A172 (cell line): ENCODE measurements at regions not wholly inside any gene's neighbourhood (a gene's known extent, or its start where the extent isn't known, plus 50 kb on each side); places are given as distances from the start of the nearest gene placed in this dataset.

Experiments used
- DNase-seq: peaks from one replicate; pipeline ENCODE4 v3.0.0-alpha.2; 2015; ENCODE audit warnings: low spot score

GRCh38 chr1:185645686-185646085 is 88.5 kb upstream of the HMCN1 start:
- DNase-seq: peak; percentile 4

DNA sequence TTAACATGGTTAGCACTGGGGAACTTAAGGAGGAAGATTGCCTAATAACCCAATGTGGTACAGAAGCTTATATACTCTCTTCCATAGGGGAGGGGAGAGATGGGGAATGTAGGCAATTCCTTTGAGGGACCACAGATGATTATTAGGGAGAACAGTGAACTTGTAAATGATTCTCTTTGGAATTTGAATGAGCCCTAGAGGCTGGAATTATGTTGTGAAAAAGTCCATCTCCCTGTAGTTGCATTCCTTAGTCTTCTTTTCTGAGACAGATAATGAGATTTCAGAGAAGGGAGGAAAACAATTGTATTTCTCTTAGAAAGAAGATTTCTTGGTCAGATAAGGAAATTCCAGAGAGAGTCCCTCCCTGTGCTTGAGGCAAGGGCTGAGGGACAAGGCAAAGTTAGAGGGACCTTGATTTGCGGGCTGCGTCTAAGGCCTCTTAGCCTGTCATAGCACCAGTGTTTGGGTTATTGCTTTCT is 89.0 kb upstream of the HMCN1 start:
- DNase-seq: peak; percentile 33

GRCh38 chr1:185644531-185644930 is 89.7 kb upstream of the HMCN1 start:
- peak; percentile 35 for DNase-seq

DNA sequence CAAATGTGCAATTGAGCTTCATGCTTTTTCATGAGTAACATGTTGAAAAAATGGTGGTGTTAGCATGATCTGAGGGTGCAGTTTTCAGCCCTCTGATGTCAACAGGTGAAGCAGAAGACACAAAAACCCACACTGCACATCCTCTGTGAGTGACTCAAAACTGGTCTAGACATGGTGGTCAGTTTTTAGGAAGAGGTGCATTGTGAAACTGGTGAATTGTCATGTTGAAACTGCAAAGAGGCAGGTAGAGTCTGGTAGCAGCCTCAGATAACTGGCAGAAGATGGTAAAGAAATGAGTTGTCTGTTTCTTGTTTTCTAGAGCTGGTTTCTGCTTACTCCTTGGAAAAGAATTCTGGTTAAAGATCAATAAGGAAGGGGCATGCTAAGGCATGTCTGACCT is 97.3 kb upstream of the HMCN1 start:
- DNase-seq: no peak

GRCh38 chr1:185634704-185635103 is 99.5 kb upstream of the HMCN1 start:
- DNase-seq: no peak

DNA sequence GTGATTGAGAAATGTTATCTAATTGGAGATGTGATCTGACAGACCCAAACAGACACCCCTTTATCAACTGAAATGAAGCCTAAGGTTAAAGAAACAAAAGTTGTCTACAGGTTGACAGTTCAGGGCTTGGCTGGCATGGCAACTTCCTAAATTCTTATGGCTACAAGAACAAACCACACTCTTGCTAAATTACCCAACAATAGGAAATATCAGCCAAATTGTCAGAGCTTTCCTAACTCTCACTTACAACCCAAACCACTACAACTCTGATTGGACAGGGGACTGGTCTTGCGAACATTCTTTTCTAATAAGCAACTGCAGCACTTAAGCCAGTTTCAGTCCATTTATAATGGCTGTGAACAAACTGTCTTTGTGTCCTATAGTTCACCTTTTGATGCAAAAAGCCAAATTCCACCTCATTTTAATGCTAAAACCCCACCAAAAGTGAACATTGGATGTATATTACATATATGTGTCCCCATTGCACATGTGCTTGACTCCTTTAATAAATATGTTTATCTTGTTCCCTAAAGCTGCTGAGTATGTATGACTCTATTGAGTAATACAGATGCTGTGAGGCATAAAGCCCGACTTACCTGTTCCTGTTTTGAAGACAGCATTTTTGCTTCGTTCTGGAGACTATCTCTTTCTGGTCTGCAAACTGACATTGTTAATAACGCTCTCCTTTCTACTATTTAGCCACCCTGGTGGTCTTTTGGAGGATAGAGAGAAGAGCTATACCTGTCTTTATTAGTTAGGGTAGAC is 101.3 kb upstream of the HMCN1 start:
- DNase-seq: no peak

- DNase-seq: no peak
Measured at GRCh38 chr1:185631843-185632242, 102.3 kb upstream of the HMCN1 start.

GRCh38 chr1:185627761-185628501 is 106.3 kb upstream of the HMCN1 start:
- no peak for DNase-seq

GRCh38 chr1:185627171-185627570 is 107.0 kb upstream of the HMCN1 start:
- DNase-seq: no peak

- no peak for DNase-seq
Measured at GRCh38 chr1:185626344-185626743, 107.8 kb upstream of the HMCN1 start.

DNA sequence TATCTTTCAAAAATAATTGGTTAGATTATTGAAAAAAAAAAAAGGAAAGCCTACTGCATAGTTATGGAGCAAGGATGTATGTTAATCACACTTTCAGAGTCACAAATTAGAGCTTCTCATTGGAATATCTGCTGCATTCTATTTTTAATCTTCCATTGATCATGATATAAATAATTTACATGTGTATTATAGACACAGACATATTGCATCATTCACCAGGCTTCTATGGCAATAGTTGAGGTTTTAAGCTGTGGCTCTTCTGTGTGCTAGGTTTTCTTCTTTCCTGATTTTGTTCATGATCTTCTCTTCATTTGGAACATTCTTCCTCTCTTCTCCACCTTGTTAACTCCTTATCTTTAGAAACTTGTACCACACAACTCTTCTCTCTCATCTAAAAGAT is 123.2 kb upstream of the HMCN1 start:
- no peak for DNase-seq

DNA sequence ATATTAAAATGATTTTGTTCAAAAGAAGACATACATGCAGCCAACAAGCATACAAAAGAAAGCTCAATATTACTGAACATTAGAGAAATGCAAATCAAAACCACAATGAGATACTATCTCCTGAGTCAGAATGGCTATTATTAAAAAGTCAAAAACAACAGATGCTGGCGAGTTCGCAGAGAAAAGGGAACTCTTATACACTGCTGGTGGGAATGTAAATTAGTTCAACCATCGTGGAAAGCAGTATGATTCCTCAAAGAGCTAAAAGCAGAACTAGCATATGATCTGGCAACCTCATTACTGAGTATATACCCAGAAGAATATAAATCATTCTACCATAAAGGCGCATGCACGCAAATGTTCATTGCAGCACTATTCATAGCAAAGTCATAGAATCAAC is 126.0 kb upstream of the HMCN1 start:
- DNase-seq: no peak

GRCh38 chr1:185603158-185603557 is 131.0 kb upstream of the HMCN1 start:
- no peak for DNase-seq

GRCh38 chr1:185601189-185601588 is 133.0 kb upstream of the HMCN1 start:
- no peak for DNase-seq

- DNase-seq: no peak
Measured at GRCh38 chr1:185600641-185601040, 133.6 kb upstream of the HMCN1 start.

DNA sequence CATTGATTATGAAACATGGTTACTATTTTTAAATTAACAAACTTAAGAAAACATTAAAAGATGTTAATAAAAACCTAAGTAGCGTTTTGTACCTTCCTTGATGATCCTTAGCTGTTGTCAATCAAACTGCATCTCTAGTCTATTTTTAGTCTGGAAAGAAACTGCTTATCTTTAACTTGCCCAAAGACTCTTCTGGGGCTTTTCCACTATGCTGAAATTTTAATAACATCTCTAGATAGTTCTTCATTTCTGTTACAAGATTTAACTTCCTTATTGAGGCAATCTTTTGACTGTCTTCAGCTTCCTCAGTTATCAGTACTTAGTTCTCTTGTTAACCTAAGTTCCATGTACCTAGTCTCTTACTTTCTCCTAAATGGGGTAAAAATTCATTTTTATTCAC is 135.9 kb upstream of the HMCN1 start:
- DNase-seq: no peak

DNA sequence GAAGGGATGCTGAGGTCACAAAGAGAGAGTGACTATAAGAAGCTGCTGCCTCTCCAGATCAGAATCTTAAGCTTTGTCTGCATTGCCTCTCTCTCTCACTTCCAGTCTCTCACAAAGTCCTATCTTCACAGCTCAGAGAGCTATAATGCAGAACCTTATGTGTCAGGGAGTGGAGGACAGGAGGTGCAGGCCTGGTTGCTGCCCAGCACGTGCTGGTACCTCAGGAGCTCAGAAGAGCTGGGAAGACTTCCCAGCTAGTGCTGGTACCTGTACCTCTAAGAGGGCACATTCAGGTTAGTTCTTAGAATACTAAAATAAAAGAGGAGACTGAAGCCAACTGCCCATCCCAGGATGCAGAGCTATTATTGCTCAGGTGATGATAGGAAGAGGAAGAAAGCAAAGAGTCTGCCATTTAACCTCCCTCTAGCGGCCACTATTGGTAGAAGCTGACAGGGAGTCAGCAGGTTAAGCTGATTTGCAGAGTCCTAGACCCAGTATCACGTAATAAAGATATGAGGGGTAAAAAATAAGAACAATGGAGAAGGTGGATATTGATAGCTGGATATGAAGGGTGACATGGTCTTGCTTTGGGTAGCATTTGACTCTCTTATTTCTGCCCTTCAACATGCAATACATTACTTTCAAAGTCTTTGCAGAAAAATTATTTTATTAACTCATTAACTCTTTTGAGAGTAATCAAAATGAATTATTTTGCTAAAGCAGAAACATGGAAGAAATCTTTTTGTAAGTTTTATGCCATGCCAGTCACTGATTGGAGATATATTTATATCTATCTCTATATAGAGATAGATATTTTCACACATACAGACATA is 138.1 kb upstream of the HMCN1 start:
- DNase-seq: peak; percentile 61

- no peak for DNase-seq
Measured at GRCh38 chr1:185594786-185595410, 139.3 kb upstream of the HMCN1 start.

DNA sequence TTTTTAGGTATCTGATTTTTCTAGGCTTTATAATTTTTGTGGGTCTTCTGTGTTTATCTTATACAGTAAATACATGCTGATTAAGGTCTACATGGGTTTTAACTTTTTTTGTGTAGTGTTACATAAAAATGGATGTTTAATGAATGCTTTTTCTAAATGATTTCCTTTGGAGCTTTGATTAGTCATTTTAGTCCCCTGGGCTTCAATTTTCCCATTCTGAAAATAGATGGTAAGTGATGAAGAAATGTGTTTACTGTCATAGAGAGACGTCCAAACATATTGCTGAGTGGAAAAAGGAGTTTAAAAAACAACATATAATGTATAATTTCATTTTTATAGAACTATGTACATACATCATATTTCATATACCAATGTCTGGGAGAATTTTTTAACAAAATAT is 140.9 kb upstream of the HMCN1 start:
- no peak for DNase-seq

GRCh38 chr1:185585770-185586169 is 148.4 kb upstream of the HMCN1 start:
- no peak for DNase-seq

- no peak for DNase-seq
Measured at GRCh38 chr1:185581961-185582725, 152.0 kb upstream of the HMCN1 start.
